Hematopoietic multipotent progenitor cell treated with erythropoietin and hydrocortisone succinate and interleukin-3 and kit ligand, for 6 days (in vitro differentiated cells): ENCODE measurements at regions not wholly inside any gene's neighbourhood (a gene's known extent, or its start where the extent isn't known, plus 50 kb on each side); places are given as distances from the start of the nearest gene placed in this dataset.

Experiments
- DNase-seq: peaks from one replicate; pipeline ENCODE4 v3.0.0-alpha.2; 2015

GRCh38 chr1:94614168-94614815 is 72.7 kb upstream of the F3 start:
- DNase-seq: no peak

- DNase-seq: no peak
These were observed 71.1 kb upstream of the F3 start for GRCh38 chr1:94612525-94613204.

DNA sequence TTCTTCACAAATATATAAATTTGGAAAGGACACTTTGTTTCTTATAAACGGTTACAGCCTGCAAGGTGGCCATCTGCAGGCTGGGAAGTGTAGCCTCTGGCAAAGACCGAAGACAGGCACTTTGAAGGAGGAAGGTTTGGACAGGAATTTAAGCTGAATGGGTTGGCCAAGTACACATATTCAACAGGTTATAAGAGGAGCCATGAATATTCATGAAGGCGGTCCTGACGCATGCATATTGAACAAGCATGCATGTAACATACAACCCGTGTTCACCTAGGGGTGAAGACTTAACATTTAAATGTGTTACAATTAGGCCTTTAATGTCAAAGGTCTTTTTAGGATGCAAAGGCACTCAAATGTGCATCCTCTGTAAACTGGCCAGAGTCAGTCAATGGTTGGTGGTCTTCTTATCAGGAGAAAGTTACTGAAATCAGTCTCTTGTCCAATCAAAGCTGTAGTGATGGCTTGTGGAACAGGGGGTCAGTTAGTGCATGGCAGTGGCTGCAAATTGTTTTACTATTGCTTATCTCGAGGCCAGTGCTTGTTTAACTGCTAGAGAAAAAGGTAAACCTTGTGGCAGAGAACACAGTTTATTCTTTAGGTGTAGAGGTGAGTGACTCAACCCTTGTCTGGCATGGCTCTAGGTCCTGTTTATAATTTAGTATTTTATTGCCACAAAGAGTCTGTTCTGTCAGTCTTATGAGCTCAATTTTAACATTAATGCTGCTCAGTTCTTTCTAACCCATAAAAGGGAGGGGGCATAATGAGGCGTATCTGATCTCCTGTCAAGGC is 70.3 kb upstream of the F3 start:
- no peak for DNase-seq

DNA sequence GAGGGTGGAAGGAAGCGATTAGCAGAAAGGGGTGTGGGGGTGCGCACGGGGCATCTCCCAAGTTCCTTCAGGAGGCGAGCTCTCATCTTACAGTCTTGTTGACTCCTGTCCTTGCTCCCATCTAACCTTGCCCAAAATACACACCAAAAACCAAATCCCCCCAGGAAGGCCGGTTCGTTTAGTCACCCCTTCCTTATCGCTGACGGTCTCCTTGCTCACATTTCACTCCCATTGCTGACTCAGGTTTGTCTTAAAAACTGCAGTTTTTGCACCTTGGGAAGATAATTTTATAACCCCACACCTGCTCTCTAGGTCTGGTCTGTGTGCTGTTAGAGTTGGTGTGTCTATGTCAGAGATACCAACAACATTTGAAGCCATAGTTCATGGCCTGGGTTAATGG is 68.1 kb upstream of the F3 start:
- DNase-seq: no peak

DNA sequence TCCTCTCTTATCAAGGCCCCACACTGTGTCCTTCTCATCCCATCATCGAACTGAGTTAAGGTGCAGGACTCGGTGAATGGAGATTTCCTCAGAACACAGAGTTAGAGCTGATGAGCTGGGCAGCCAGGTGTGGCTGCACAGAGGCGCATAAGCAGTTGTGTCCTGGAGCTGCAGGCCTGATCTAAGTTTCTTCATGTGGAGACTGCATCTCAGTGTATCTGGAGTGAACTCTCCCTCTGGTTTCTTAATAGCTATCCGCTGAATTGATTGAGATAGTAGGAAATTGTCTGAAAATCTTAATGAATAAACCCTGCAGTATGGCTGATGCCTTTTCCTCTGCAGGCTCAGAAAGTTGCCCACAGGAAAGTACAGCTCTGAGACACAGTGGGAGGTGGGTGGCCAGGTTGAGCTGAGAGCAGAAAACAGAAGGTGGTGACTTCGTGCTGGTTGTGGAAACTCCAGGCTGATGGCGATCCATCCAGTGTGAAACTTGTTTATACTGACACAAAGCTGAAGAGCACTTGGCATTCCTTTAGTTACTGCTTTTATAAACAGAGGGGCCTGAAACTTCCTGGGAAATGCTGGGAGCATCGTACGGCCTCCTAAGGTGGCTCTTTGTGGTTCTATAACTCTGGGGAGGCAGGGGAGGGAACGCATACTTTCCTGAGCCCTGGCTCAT is 67.4 kb upstream of the F3 start:
- DNase-seq: no peak

- no peak for DNase-seq
These were observed 66.7 kb upstream of the F3 start for GRCh38 chr1:94608142-94608851.

GRCh38 chr1:94607398-94607797 is 65.8 kb upstream of the F3 start:
- no peak for DNase-seq

DNA sequence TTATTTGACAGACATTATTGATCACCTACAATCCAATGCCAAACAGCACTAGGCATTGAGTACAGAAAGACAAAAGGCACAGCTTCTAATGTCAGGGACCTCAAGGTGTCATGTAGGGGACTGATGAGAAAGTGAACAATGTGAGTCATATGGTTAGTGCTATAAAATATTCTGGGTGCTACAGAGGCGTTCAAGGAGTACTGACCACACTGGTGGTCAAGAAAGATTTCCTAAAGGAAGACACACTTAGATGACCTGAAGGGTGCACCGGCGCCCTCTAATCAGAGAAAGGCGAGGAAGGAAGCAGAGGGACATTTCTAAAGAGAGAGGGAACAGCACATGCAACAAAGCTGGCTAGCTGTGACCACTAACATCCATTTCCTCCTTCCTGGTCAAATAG is 64.9 kb upstream of the F3 start:
- no peak for DNase-seq

DNA sequence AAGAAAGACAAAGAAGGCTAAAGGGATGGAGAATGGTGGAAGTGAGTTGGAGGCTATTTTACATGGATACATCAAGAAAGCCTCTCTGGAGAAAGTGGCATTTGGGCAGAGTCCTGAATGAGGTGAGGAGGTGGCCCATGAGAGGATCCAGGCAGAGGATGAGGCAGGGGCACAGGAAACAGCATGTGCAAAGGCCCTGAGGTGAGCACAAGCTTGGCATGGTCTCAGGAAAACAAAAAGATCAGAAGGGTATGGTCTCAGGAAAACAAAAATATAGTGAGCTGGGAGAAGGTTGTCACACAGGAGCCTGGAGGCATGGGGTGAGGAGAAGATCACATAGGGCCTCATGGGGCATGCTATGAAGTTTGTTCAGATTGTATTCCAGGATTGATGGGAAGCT is 62.1 kb upstream of the F3 start:
- DNase-seq: no peak

GRCh38 chr1:94602802-94603625 is 61.5 kb upstream of the F3 start:
- no peak for DNase-seq

DNA sequence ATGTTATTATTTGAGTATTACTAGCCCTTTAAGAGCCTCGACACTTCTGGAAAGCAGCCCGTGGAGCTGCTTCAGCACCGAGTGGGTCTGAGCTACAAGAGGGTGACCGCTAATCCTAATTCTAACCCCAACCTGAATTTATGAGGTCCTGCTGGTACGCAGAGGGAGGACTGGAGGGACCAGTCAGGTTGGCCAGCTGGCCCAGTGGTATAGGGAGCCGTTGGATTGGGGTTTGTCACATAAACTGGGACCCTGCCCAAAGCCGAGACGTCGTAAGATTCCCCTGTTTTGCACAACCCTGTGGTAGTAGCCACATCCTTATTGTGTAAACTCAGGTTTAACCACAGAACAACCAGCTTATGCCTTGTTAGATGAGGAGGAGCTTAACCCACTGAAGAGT is 60.8 kb upstream of the F3 start:
- DNase-seq: peak; percentile 76

DNA sequence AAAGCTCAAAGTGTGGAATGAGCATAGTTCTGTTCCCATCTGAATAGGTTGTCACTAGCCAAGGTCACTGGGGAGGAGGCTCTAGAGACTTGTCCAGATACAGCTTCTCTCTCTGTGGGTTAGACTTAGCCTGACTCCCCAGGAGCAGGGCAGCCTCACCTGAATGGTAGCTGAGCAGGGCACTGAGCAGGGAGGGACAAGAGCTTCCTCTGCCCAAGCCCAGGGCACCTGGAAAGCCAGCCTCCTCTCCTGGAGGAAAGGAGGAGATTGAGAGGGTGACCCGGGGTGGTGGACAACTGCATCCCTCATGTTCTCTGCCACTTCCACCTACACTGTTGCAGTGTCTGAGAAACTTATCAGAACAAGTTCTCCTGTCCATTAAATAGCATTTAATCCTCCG is 59.0 kb upstream of the F3 start:
- DNase-seq: no peak

GRCh38 chr1:94599095-94599813 is 57.7 kb upstream of the F3 start:
- DNase-seq: no peak

DNA sequence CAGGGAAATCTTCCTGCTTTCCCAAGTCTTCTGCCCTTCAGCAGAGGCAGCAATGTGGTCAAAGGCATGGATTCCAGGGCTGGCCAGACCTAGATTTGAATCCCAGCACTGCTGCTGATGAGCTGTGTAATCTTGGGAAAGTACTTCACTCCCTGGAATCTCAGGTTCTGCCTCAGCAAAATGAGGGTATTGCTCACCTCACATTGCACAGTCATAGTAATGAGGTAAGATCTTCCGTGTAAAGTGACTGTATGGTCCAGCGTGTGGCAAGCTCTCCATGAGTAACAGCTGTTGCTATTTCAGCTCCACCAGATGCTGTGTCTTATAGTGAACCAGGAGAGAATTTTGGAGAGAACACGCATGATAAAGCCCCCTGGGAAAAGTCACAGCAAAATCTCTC is 56.1 kb upstream of the F3 start:
- no peak for DNase-seq

GRCh38 chr1:94596260-94596659 is 54.7 kb upstream of the F3 start:
- DNase-seq: no peak

DNA sequence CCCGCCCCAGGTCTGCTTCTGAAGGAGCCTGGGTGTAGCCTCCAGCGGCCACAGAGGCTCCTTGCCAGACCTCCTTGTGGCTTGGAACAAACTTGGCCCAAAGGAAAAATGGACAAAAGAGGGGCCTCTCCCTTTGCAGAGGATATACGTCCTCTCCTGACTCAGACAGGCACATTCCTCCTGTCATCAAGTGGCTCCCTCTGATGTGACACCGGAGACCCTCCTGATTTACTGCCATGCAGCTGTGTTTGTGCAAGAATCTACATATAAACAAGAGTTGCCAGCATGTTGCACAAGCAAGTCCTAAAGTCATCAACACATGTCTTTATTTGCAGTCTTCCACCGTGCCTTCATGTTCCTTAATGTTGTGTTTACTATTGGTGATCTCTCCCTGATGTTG is 54.1 kb upstream of the F3 start:
- DNase-seq: no peak

DNA sequence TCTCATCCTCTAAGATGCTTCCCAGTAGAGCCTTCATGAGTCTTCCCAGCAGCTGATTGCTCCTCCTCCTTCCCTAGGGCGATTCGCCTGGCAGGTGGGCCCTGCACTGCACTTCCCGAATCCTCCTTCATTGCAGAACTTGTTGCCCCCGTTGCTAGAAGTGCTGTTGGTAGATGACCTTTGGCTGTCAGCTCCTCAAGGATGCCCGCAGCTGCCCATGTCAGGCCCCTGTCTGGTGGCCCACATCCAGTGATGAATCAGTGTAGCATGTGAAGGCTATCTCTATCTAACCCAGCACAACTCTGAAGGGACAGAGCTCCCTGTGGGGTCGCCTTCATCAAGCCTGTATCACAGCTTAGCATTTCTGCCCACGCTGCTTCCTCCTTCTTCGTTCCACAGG is 52.1 kb upstream of the F3 start:
- DNase-seq: no peak

- DNase-seq: no peak
These were observed 51.0 kb upstream of the F3 start for GRCh38 chr1:94592571-94592920.

DNA sequence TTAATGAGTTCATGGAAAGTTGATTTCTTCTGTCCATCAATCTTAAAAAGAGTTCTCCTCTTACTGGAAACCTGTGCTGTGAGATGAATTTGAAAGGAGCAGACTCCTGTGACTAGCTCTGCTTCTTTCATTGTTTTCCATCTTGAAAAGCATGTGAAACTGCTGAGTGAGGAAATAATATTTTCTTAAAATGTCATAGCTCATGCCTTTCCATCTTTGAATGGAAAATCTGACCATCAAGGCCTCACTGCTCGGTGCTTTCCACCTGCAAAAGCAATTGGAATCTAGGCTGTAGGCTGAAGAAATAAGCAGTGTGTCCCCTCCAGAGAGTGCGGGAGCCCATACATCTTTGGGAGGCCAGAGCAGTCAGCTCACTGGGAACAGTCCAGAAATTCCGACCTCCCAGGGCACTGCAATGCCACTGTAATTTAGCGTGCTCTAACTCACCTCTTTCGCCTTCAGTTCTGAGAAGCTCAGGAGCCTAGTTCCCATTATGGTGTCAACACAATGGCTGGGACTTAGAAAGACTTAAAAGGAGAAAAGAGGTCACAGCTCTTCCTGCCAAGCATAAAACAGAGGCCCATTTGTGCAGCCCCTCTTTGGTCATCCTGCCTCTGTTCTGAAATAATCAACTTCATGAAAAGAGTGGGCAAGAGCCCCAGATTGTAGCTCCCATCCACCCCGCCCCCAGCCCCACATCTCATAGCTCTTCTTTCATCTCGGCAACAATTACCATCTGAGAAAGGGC is 50.4 kb upstream of the F3 start:
- DNase-seq: no peak
